BJ (cell line): ENCODE measurements at regions not wholly inside any gene's neighbourhood (a gene's known extent, or its start where the extent isn't known, plus 50 kb on each side); places are given as distances from the start of the nearest gene placed in this dataset.

Experiments
- CTCF ChIA-PET: fragments of 350-600 bp; formaldehyde crosslinking; extraction: SDS; loops from one replicate; lab custom pipeline; 2021; ENCODE audit warnings: antibody characterized with exemption, inconsistent platforms; lab: Yijun Ruan, JAX
- POLR2A ChIA-PET: fragments of 300-600 bp; sonication (Branson Sonifier 250); formaldehyde crosslinking; extraction: SDS; loops from one replicate; lab custom pipeline; 2021; ENCODE audit warnings: antibody characterized with exemption; lab: Charles Lee
- DNase-seq: peaks from one replicate; pipeline ENCODE4 v3.0.0-alpha.2; 2011; ENCODE audit warnings: low read depth
- H3K27me3 ChIP-seq: 2 replicates; pipeline ENCODE4 v1.6.0; 2011; ENCODE audit warnings: low read length; ENCODE audit not compliant: control insufficient read depth, insufficient read depth
- H3K36me3 ChIP-seq: 2 replicates; pipeline ENCODE4 v1.5.1; 2011; ENCODE audit warnings: low read length; ENCODE audit not compliant: control insufficient read depth, insufficient read depth
- H3K4me3 ChIP-seq: 2 replicates; pipeline ENCODE4 v1.5.1; 2011; ENCODE audit warnings: low read depth, mild to moderate bottlenecking, control low read depth, low read length
- TF ChIP-seq, protein P1 (sequence below): IDR thresholded peaks from 2 replicates; pipeline ENCODE4 v1.5.1; 2011; ENCODE audit warnings: low read depth, mild to moderate bottlenecking, control low read depth, inconsistent platforms, low read length, moderate library complexity; ENCODE audit not compliant: insufficient read depth

DNA sequence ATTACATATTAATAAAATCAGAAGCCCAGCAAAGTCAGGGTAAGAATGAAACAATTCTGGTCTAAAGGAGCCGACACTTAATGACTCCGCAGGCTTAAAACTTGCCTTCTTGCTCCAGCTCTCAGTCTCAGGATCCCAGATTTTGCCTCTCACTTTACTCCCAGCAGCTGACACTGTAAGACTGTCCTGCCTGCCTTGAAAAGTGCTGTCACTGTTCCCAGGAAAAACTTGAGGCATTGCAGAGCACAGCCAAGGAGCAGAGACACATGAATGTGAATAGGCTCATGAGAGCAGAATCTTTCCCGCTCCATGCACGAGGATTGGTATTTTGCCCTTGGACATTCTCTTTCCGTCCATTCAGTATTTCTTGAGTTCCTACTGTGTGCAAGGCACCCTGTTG lies 457.6 kb upstream of the ZFHX3 start:
- no peaks in the 10 kb centered on the region for H3K36me3 ChIP-seq
- DNase-seq, result no peak
- H3K4me3 ChIP-seq, result no peak overlapping the region
- H3K27me3 ChIP-seq, result no peaks in the 10 kb centered on the region
- ChIA-PET CTCF (no interaction called here), POLR2A (no interaction called here)
- TF ChIP-seq, protein P1, sequence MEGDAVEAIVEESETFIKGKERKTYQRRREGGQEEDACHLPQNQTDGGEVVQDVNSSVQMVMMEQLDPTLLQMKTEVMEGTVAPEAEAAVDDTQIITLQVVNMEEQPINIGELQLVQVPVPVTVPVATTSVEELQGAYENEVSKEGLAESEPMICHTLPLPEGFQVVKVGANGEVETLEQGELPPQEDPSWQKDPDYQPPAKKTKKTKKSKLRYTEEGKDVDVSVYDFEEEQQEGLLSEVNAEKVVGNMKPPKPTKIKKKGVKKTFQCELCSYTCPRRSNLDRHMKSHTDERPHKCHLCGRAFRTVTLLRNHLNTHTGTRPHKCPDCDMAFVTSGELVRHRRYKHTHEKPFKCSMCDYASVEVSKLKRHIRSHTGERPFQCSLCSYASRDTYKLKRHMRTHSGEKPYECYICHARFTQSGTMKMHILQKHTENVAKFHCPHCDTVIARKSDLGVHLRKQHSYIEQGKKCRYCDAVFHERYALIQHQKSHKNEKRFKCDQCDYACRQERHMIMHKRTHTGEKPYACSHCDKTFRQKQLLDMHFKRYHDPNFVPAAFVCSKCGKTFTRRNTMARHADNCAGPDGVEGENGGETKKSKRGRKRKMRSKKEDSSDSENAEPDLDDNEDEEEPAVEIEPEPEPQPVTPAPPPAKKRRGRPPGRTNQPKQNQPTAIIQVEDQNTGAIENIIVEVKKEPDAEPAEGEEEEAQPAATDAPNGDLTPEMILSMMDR, result no peak

DNA sequence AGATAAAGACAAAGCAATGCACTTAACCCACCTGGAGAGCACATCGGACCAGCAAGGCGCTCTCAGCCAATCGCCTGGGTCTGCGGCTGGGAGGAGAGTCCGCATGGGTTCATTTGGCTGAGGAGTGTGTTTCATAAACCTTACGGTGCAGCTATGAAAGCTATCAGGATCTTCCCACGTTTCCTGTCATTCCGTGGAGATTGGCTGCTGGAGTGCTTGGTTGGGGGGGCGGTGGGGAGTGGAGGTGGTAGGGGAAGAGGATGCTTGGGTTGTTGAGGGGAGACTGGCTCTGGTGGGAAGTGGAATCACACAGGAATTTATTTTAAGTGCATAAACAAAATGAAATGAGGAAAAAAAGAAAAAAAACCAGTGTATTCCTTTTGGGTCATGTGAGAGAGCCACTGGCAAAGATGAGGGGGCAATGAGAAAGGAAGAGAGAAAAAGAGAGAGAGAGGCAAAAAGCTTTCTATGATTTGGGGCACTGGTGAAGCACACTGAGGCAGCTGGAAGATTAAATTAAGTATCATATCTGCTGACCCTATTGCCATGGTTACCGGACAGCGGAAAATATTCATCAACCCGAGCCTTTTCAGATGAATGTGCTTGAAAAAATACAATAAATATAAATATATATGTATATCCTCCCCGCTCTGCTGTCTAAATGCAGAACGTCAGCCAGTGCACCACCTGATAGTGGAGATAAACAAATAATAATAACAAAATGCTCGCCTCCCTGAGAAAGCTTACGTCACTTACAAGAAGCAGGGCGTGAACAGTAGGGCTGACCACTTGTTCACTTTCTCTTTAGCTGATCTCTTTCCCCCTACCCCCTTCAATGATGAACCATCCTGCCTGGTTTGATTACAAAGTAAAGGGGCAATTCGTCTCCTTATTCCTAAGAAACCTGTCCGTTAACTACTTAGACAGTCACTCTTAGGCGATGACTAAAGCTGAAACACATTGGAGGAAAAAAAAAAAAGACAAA lies 457.0 kb upstream of the ZFHX3 start:
- TF ChIP-seq, protein P1, result no peak
- CTCF ChIA-PET, result interaction anchor here (0.7 kb wide), 1 partner anchor 54 kb away, joined by 3 read pairs; no protein-coding TSS in a partner anchor
- Histone ChIP-seq H3K27me3 (no peaks in the 10 kb centered on the region), H3K4me3 (no peak overlapping the region), H3K36me3 (no peaks in the 10 kb centered on the region)
- DNase-seq, result no peak
- POLR2A ChIA-PET, result no interaction called here

DNA sequence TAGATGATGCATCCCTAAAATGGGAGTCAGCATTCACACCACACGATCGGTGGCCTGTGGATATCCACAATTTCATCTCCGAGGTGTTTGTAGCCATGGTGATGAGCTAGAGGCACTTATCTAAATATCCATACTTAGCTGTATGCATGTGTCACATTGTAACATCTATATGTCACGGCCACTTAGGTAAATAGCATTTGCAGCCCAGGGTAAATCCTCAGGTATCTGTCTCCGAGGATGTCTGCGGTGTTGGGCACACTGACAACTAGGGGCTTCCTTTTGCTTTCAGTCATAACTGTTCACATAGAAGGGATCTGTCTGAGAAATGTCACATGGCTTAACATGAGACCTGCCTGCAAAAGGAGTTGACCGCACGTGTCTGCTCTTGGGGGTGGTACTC lies 455.2 kb upstream of the ZFHX3 start:
- ChIA-PET POLR2A (no interaction called here), CTCF (no interaction called here)
- Histone ChIP-seq H3K4me3 (no peak overlapping the region), H3K27me3 (no peaks in the 10 kb centered on the region), H3K36me3 (no peaks in the 10 kb centered on the region)
- DNase-seq, result no peak
- TF ChIP-seq, protein P1, result no peak

DNA sequence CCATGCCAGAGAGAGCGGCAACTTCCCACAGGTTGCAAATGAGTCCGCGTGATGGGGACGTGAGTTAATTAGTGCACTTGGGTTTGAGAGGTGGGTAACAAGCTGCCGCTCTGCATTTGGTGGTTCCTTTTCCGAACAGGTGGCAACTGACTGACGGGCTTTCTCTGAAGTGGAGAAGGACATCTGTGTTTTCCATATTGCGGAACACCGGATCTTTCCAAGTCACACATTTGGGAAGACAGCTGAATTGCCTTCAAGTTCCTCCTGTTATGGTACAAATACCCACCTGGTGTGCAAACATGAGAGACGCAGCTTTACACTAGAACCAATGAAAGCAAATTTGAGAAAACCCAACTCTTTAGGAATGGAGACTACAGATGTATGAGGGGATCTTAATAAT lies 451.3 kb upstream of the ZFHX3 start:
- Histone ChIP-seq H3K36me3 (no peaks in the 10 kb centered on the region), H3K4me3 (no peak overlapping the region), H3K27me3 (no peaks in the 10 kb centered on the region)
- ChIA-PET CTCF (no interaction called here), POLR2A (no interaction called here)
- TF ChIP-seq, protein P1, result no peak
- no peak for DNase-seq

DNA sequence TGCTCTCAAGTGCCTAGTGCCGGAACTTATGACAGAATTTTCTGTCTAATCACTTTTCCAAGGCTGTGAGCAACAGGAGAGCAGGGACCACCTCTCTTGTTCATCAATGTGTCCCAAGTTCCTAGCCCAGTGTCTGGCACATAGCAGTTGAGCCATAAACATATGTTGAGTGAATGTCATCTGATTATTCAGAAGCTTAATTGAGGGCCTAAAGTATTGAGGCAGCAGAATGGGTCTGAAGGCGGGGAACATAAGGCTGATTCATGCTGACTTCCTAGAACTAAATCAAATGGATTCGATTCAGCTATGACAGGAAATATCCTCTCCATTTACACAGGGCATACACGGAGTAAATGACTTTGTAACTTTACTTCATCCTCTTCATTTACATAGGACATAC lies 438.0 kb upstream of the ZFHX3 start:
- DNase-seq, result no peak
- TF ChIP-seq, protein P1, result no peak
- H3K36me3 ChIP-seq, result no peaks in the 10 kb centered on the region
- H3K4me3 ChIP-seq, result no peak overlapping the region
- POLR2A ChIA-PET, result no interaction called here
- H3K27me3 ChIP-seq, result no peaks in the 10 kb centered on the region
- CTCF ChIA-PET, result no interaction called here
